Neuronal stem cell (in vitro differentiated cells): ENCODE measurements at regions not wholly inside any gene's neighbourhood (a gene's known extent, or its start where the extent isn't known, plus 50 kb on each side); places are given as distances from the start of the nearest gene placed in this dataset.

ENCODE experiments used
- DNase-seq: peaks from one replicate; pipeline ENCODE4 v3.0.0-alpha.2; 2013; ENCODE audit warnings: low spot score
- H2AFZ ChIP-seq: one replicate; pipeline ENCODE4 v1.6.1; 2013; ENCODE audit warnings: mild to moderate bottlenecking, low read length, inconsistent platforms
- H2AK5ac ChIP-seq: 2 replicates; pipeline ENCODE4 v1.6.1; 2013; ENCODE audit warnings: low read depth, mild to moderate bottlenecking, inconsistent platforms, low read length, moderate library complexity, mixed read lengths
- H2BK120ac ChIP-seq: 2 replicates; pipeline ENCODE4 v1.6.1; 2013; ENCODE audit warnings: low read depth, mild to moderate bottlenecking, inconsistent platforms, low read length, moderate library complexity, mixed read lengths
- H2BK12ac ChIP-seq: one replicate; pipeline ENCODE4 v1.6.1; 2013; ENCODE audit warnings: low read length, inconsistent platforms
- H2BK15ac ChIP-seq: 2 replicates; pipeline ENCODE4 v1.6.1; 2013; ENCODE audit warnings: mild to moderate bottlenecking, low read length, inconsistent platforms, mixed read lengths
- H2BK5ac ChIP-seq: one replicate; pipeline ENCODE4 v1.6.1; 2013; ENCODE audit warnings: inconsistent platforms, mild to moderate bottlenecking, low read length, moderate library complexity
- H3K14ac ChIP-seq: one replicate; pipeline ENCODE4 v1.6.1; 2013; ENCODE audit warnings: low read length, inconsistent platforms
- H3K18ac ChIP-seq: 2 replicates; pipeline ENCODE4 v1.6.1; 2013; ENCODE audit warnings: low read length, inconsistent platforms
- H3K23ac ChIP-seq: 2 replicates; pipeline ENCODE4 v1.6.1; 2013; ENCODE audit warnings: low read depth, mild to moderate bottlenecking, mixed read lengths, low read length, inconsistent platforms; ENCODE audit not compliant: poor library complexity
- H3K27ac ChIP-seq: replicated peaks from 3 replicates; pipeline ENCODE4 v1.5.1; 2013; ENCODE audit warnings: low read length, inconsistent platforms
- H3K27me3 ChIP-seq, 3 experiments: 2 replicates each; pipeline ENCODE4 v1.6.1; 2013; ENCODE audit warnings: low read length in 3 of 3, mild to moderate bottlenecking in 2 of 3, inconsistent platforms in 1 of 3, low read depth in 1 of 3, mixed read lengths in 1 of 3, moderate library complexity in 1 of 3; ENCODE audit not compliant: control insufficient read depth in 3 of 3, insufficient read depth in 3 of 3
- H3K36me3 ChIP-seq, 2 donors: replicated peaks in 1 of 2; 2 replicates each; pipeline ENCODE4 v1.6.1; 2013; ENCODE audit warnings: low read length in 2 of 2; ENCODE audit not compliant: control insufficient read depth in 2 of 2, insufficient read depth in 2 of 2
- H3K4ac ChIP-seq: 2 replicates; pipeline ENCODE4 v1.6.1; 2013; ENCODE audit warnings: inconsistent platforms, mild to moderate bottlenecking, low read length, moderate library complexity
- H3K4me1 ChIP-seq, 2 donors: 1 replicate in 1 of 2; 2 replicates in 1 of 2; pipeline ENCODE4 v1.6.1; 2013; ENCODE audit warnings: low read length in 2 of 2, low read depth in 1 of 2; ENCODE audit not compliant: control insufficient read depth in 2 of 2, insufficient read depth in 1 of 2
- H3K4me2 ChIP-seq: one replicate; pipeline ENCODE4 v1.6.1; 2013; ENCODE audit warnings: mild to moderate bottlenecking, low read length, inconsistent platforms; ENCODE audit not compliant: insufficient read depth, poor library complexity, severe bottlenecking
- H3K4me3 ChIP-seq, 2 donors: 2 replicates each; pipeline ENCODE4 v1.5.1; 2013; ENCODE audit warnings: low read length in 2 of 2, mild to moderate bottlenecking in 2 of 2, inconsistent platforms in 1 of 2, moderate library complexity in 1 of 2
- H3K79me1 ChIP-seq: one replicate; pipeline ENCODE4 v1.6.1; 2013; ENCODE audit warnings: low read depth, mild to moderate bottlenecking, inconsistent platforms, low read length, moderate library complexity
- H3K9ac ChIP-seq: one replicate; pipeline ENCODE4 v1.6.1; 2013; ENCODE audit warnings: mild to moderate bottlenecking, low read depth, low read length, inconsistent platforms; ENCODE audit not compliant: poor library complexity
- H3K9me3 ChIP-seq, 2 donors: replicated peaks in 1 of 2; 2 replicates each; pipeline versions ENCODE3 to v1.6.1; 2013; ENCODE audit warnings: low read length in 2 of 2, mild to moderate bottlenecking in 2 of 2, inconsistent platforms in 1 of 2, low read depth in 1 of 2, mixed read lengths in 1 of 2, moderate library complexity in 1 of 2; ENCODE audit not compliant: control insufficient read depth in 2 of 2, insufficient read depth in 1 of 2
- H4K8ac ChIP-seq: one replicate; pipeline ENCODE4 v1.6.1; 2013; ENCODE audit warnings: low read depth, mild to moderate bottlenecking, inconsistent platforms, low read length, moderate library complexity
- H4K91ac ChIP-seq: one replicate; pipeline ENCODE4 v1.6.1; 2013; ENCODE audit warnings: low read length, low read depth, mild to moderate bottlenecking, inconsistent platforms; ENCODE audit not compliant: poor library complexity
- WGBS, 2 donors: extraction: QIAGEN DNeasy Blood & Tissue Kit; methylation state at CpG; one replicate each; pipeline ENCODE4 v1.1.7; 2013; ENCODE audit warnings: missing lambda C conversion rate in 2 of 2, mixed read lengths in 1 of 2; ENCODE audit not compliant: insufficient read length in 2 of 2, insufficient replicate concordance in 1 of 2; ENCODE audit errors: extremely low coverage in 2 of 2; 5-methylcytosine and 5-hydroxymethylcytosine counted together

GRCh38 chr2:129135017-129135416 lies 816.3 kb upstream of the HS6ST1 start:
- Histone ChIP-seq H4K91ac (no peak overlapping the region), H3K27ac (no peak overlapping the region), H3K27me3 (no peaks in the 10 kb centered on the region), H3K4me1 (no peaks in the 10 kb centered on the region), H3K36me3 (no peaks in the 10 kb centered on the region), H4K8ac (no peak overlapping the region), H3K14ac (no peak overlapping the region), H3K79me1 (no peaks in the 10 kb centered on the region), H2BK15ac (no peak overlapping the region), H3K4me3 (no peak overlapping the region), H3K18ac (no peak overlapping the region), H2AK5ac (no peak overlapping the region), H3K4me2 (no peak overlapping the region), H3K9ac (no peak overlapping the region), H3K9me3 (no peaks in the 10 kb centered on the region), H3K4ac (no peak overlapping the region), H2BK5ac (no peak overlapping the region), H3K23ac (no peak overlapping the region), H2BK120ac (no peak overlapping the region), H2AFZ (no peak overlapping the region), H2BK12ac (no peak overlapping the region)
- no peak for DNase-seq
- WGBS, 2 donors = no CpG with 5 or more reads among the region's 5 CpGs

DNA sequence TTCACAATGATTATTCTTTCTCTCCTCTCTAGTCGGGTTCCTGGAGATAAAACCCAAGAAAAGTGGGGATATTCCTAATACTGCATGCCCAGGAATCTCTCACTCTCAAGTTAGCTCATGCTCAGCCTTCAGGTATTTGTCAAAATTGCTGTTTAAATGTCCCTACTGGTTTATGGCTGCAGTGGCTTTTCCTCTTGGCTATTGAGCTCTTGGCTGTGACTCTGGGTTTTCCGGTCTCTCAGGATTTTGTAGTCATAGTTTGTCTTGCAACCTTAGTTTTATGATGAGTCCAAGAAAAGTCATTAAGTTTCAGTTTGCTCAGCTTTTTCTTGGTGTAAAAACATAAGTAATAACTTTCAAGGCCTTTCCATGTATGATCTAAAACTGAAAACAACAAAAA lies 820.7 kb upstream of the HS6ST1 start:
- no peaks in the 10 kb centered on the region for H3K36me3 ChIP-seq
- H2AFZ ChIP-seq = no peak overlapping the region
- H2BK15ac ChIP-seq = no peak overlapping the region
- H2AK5ac ChIP-seq = no peak overlapping the region
- H3K9me3 ChIP-seq = no peaks in the 10 kb centered on the region
- no peak overlapping the region for H3K18ac ChIP-seq
- no peak overlapping the region for H3K27ac ChIP-seq
- no peak overlapping the region for H4K8ac ChIP-seq
- no peak overlapping the region for H3K4ac ChIP-seq
- no peaks in the 10 kb centered on the region for H3K79me1 ChIP-seq
- DNase-seq = no peak
- no peaks in the 10 kb centered on the region for H3K4me1 ChIP-seq
- no peak overlapping the region for H4K91ac ChIP-seq
- H2BK5ac ChIP-seq = no peak overlapping the region
- H3K27me3 ChIP-seq = no peaks in the 10 kb centered on the region
- WGBS, 2 donors = no CpG with 5 or more reads among the region's 2 CpGs
- H3K14ac ChIP-seq = no peak overlapping the region
- no peak overlapping the region for H2BK120ac ChIP-seq
- H3K9ac ChIP-seq = no peak overlapping the region
- no peak overlapping the region for H3K4me3 ChIP-seq
- H2BK12ac ChIP-seq = no peak overlapping the region
- H3K4me2 ChIP-seq = no peak overlapping the region
- H3K23ac ChIP-seq = no peak overlapping the region

DNA sequence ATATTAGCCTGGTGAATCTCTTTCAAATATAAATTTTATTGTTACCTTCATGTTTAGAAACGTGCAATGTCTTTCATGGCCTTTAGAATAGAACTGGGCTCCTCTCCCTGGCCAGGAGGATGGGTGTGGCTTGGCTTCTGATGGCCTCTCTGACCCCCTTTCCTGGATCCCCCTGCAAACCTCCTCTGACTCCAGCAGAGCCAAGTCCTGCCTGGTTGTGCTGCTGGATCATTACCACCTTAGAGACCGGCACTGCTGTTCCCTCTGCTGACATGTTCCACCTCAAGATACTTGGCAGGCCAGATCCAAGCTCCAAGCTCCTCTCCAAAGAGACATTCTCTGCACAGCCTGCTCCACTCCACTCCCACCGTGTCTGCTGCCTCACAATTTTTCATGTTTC lies 823.8 kb upstream of the HS6ST1 start:
- H3K27ac ChIP-seq = no peak overlapping the region
- no peak overlapping the region for H2AFZ ChIP-seq
- no peaks in the 10 kb centered on the region for H3K36me3 ChIP-seq
- no peak overlapping the region for H2BK120ac ChIP-seq
- no peak overlapping the region for H3K4me3 ChIP-seq
- no peak overlapping the region for H2BK12ac ChIP-seq
- no peak overlapping the region for H3K14ac ChIP-seq
- no peaks in the 10 kb centered on the region for H3K9me3 ChIP-seq
- H4K91ac ChIP-seq = no peak overlapping the region
- no peak overlapping the region for H2BK15ac ChIP-seq
- no CpG with 5 or more reads among the region's 3 CpGs for WGBS, 2 donors
- no peaks in the 10 kb centered on the region for H3K79me1 ChIP-seq
- no peak overlapping the region for H4K8ac ChIP-seq
- no peaks in the 10 kb centered on the region for H3K27me3 ChIP-seq
- no peak overlapping the region for H3K9ac ChIP-seq
- H3K23ac ChIP-seq = no peak overlapping the region
- H3K4ac ChIP-seq = no peak overlapping the region
- H3K18ac ChIP-seq = no peak overlapping the region
- no peak overlapping the region for H2AK5ac ChIP-seq
- H2BK5ac ChIP-seq = no peak overlapping the region
- H3K4me1 ChIP-seq = no peaks in the 10 kb centered on the region
- no peak overlapping the region for H3K4me2 ChIP-seq
- DNase-seq = no peak

- Histone ChIP-seq H3K27me3 (no peaks in the 10 kb centered on the region), H3K18ac (peak overlapping the region; percentile 48), H3K36me3 (no peaks in the 10 kb centered on the region), H3K27ac (no peak overlapping the region), H4K8ac (no peak overlapping the region), H2BK5ac (no peak overlapping the region), H2BK15ac (no peak overlapping the region), H2AFZ (no peak overlapping the region), H3K79me1 (no peaks in the 10 kb centered on the region), H2AK5ac (no peak overlapping the region), H3K23ac (no peak overlapping the region), H3K14ac (no peak overlapping the region), H3K4me2 (no peak overlapping the region), H2BK12ac (no peak overlapping the region), H2BK120ac (no peak overlapping the region), H4K91ac (no peak overlapping the region), H3K4me1 (no peaks in the 10 kb centered on the region), H3K9me3 (no peaks in the 10 kb centered on the region), H3K4ac (no peak overlapping the region), H3K9ac (no peak overlapping the region), H3K4me3 (no peak overlapping the region)
- no peak for DNase-seq
- no CpG with 5 or more reads among the region's 42 CpGs for WGBS, 2 donors
Observed at GRCh38 chr2:129144082-129144791, 825.6 kb upstream of the HS6ST1 start.
